Keratinocyte (primary cell): ENCODE measurements at regions not wholly inside any gene's neighbourhood (a gene's known extent, or its start where the extent isn't known, plus 50 kb on each side); places are given as distances from the start of the nearest gene placed in this dataset.

ENCODE experiments used
- DNase-seq: peaks from one replicate; pipeline ENCODE4 v3.0.0-alpha.2; 2011; ENCODE audit warnings: low read depth, missing footprints, low spot score
- FAIRE-seq: peaks from 2 replicates; lab custom pipeline; 2011; peaks lifted over from hg19 to GRCh38; lab: Jason Lieb, UNC
- H2AFZ ChIP-seq: 2 replicates; pipeline ENCODE4 v1.6.0; 2012; ENCODE audit warnings: low read length, control low read depth, inconsistent platforms; ENCODE audit not compliant: control insufficient read depth
- H3K27ac ChIP-seq: 2 replicates; pipeline ENCODE4 v1.5.1; 2011; ENCODE audit warnings: low read length; ENCODE audit not compliant: control insufficient read depth, insufficient read depth
- H3K27me3 ChIP-seq: 3 replicates; pipeline ENCODE4 v1.6.0; 2011; ENCODE audit warnings: low read length; ENCODE audit not compliant: control insufficient read depth, insufficient read depth; ENCODE audit errors: extremely low read depth
- H3K36me3 ChIP-seq, 2 experiments: 2 replicates in 1 of 2; 3 replicates in 1 of 2; pipeline ENCODE4 v1.5.1; 2011; ENCODE audit warnings: low read length in 2 of 2, mild to moderate bottlenecking in 1 of 2; ENCODE audit not compliant: control insufficient read depth in 2 of 2, insufficient read depth in 2 of 2; ENCODE audit errors: extremely low read depth in 1 of 2
- H3K4me1 ChIP-seq: 3 replicates; pipeline ENCODE4 v1.5.1; 2011; ENCODE audit warnings: low read length; ENCODE audit not compliant: control insufficient read depth, insufficient read depth; ENCODE audit errors: extremely low read depth
- H3K4me2 ChIP-seq: 3 replicates; pipeline ENCODE4 v1.6.0; 2011; ENCODE audit warnings: low read depth, low read length; ENCODE audit not compliant: control insufficient read depth, insufficient read depth; ENCODE audit errors: extremely low read depth
- H3K4me3 ChIP-seq, 3 experiments: fragments of 200-600 bp in 1 of 3; sonication (generic) in 1 of 3; 2 replicates in 2 of 3; 3 replicates in 1 of 3; pipeline ENCODE4 v1.5.1; 2011 to 2016; ENCODE audit warnings: low read length in 3 of 3, mild to moderate bottlenecking in 3 of 3, control low read depth in 2 of 3, inconsistent platforms in 1 of 3, low read depth in 1 of 3, mixed read lengths in 1 of 3, mixed run types in 1 of 3, moderate library complexity in 1 of 3; ENCODE audit not compliant: control insufficient read depth in 2 of 3, insufficient read depth in 2 of 3; ENCODE audit errors: extremely low read depth in 1 of 3
- H3K79me2 ChIP-seq: 2 replicates; pipeline ENCODE4 v1.6.0; 2012; ENCODE audit warnings: low read length; ENCODE audit not compliant: control insufficient read depth, insufficient read depth
- H3K9ac ChIP-seq: 3 replicates; pipeline ENCODE4 v1.6.0; 2011; ENCODE audit warnings: low read length; ENCODE audit not compliant: control insufficient read depth, insufficient read depth; ENCODE audit errors: extremely low read depth
- H3K9me1 ChIP-seq: 3 replicates; pipeline ENCODE4 v1.6.0; 2011; ENCODE audit warnings: low read length; ENCODE audit not compliant: control insufficient read depth, insufficient read depth; ENCODE audit errors: extremely low read depth
- H3K9me3 ChIP-seq: 2 replicates; pipeline ENCODE4 v1.5.1; 2012; ENCODE audit warnings: low read depth, low read length; ENCODE audit not compliant: control insufficient read depth
- H4K20me1 ChIP-seq: 3 replicates; pipeline ENCODE4 v1.6.0; 2011; ENCODE audit warnings: low read length; ENCODE audit not compliant: control insufficient read depth, insufficient read depth; ENCODE audit errors: extremely low read depth
- EZH2 ChIP-seq: IDR thresholded peaks from one replicate; pipeline ENCODE4 v1.6.1; 2012; ENCODE audit warnings: inconsistent platforms, mild to moderate bottlenecking, low read length, moderate library complexity
- dilution Hi-C: fragments of 300-500 bp; cut with MboI; formaldehyde crosslinking; loops from one replicate; pipeline ENCODE4 v1.7.0; 2020; ENCODE audit warnings: low sequenced_read_pairs; ENCODE audit not compliant: extremely low pct_ligation_motif_present
- TF ChIP-seq, protein P1 (sequence below), 3 experiments: IDR thresholded peaks in 1 of 3; conservative IDR thresholded peaks in 1 of 3; optimal IDR thresholded peaks in 1 of 3; 2 replicates in 2 of 3; 3 replicates in 1 of 3; pipeline versions ENCODE3 to v1.5.1; 2011; ENCODE audit warnings: low read length in 3 of 3, mild to moderate bottlenecking in 3 of 3, moderate library complexity in 2 of 3, control low read depth in 1 of 3, inconsistent platforms in 1 of 3; ENCODE audit not compliant: insufficient read depth in 2 of 3; ENCODE audit errors: extremely low read depth in 1 of 3

DNA sequence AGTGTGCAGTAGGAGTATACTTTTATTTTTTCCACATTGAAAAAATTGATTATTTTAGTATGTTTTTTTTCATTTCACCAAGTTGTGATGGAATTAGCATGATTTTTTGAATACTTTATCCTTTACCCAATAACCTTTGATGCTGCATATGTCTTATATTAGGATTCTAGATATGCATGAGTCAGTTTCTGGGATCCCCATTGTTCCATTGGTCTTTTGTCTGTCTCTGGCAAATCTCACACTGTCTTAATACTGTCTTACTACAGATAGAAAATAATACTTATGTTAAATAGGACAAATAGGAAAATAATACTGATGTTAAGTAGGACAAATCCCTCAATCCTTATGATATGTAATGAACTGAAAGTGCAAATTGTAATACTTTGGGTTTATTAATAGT, 54.3 kb upstream of the ASB17 start:
- Histone ChIP-seq H3K36me3 (no peaks in the 10 kb centered on the region), H3K4me2 (no peak overlapping the region), H3K9ac (no peak overlapping the region), H3K4me3 (no peak overlapping the region), H3K4me1 (no peaks in the 10 kb centered on the region), H3K27me3 (peaks cover 6% of the 10 kb centered on the region), H3K9me3 (no peaks in the 10 kb centered on the region), H2AFZ (no peak overlapping the region), H4K20me1 (no peaks in the 10 kb centered on the region), H3K27ac (no peak overlapping the region), H3K9me1 (no peaks in the 10 kb centered on the region), H3K79me2 (no peaks in the 10 kb centered on the region)
- dilution Hi-C loops: no loop called here
- FAIRE-seq: no peak
- DNase-seq: no peak
- TF ChIP-seq, protein P1, sequence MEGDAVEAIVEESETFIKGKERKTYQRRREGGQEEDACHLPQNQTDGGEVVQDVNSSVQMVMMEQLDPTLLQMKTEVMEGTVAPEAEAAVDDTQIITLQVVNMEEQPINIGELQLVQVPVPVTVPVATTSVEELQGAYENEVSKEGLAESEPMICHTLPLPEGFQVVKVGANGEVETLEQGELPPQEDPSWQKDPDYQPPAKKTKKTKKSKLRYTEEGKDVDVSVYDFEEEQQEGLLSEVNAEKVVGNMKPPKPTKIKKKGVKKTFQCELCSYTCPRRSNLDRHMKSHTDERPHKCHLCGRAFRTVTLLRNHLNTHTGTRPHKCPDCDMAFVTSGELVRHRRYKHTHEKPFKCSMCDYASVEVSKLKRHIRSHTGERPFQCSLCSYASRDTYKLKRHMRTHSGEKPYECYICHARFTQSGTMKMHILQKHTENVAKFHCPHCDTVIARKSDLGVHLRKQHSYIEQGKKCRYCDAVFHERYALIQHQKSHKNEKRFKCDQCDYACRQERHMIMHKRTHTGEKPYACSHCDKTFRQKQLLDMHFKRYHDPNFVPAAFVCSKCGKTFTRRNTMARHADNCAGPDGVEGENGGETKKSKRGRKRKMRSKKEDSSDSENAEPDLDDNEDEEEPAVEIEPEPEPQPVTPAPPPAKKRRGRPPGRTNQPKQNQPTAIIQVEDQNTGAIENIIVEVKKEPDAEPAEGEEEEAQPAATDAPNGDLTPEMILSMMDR (optimal IDR thresholded peaks at IDR 0.05 in 1 of 3, IDR thresholded peaks at IDR 0.05 in 1 of 3, conservative IDR thresholded peaks at IDR 0.05 in 1 of 3; ENCODE audit: extremely low read depth in 1 of 3, insufficient read depth in 2 of 3, low read length in 3 of 3): no peak
- no peak for TF ChIP-seq EZH2

DNA sequence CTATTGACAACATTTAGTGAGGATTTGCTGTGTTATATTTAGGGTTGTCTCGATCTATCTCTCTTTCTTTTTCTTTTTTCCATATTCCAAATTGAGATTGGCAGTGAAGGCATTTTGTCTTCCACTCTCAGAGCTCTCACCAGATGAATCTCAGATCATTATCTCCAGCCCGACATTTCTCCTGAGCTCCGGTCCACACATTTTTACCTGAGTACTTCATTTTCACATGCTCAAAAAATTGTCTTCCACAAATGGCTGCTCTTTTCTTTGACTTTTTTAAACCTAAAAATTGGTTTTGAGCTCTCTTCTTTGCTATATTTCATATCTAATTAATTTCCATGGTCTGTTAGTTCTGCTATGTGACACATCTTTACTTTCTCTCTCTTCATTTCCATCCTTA, 56.9 kb upstream of the ASB17 start:
- DNase-seq (no peak), FAIRE-seq (no peak)
- TF ChIP-seq, protein P1 (optimal IDR thresholded peaks at IDR 0.05 in 1 of 3, IDR thresholded peaks at IDR 0.05 in 1 of 3, conservative IDR thresholded peaks at IDR 0.05 in 1 of 3; ENCODE audit: extremely low read depth in 1 of 3, insufficient read depth in 2 of 3, low read length in 3 of 3): no peak
- peak; percentile 39 for TF ChIP-seq EZH2
- H4K20me1 ChIP-seq: no peaks in the 10 kb centered on the region
- dilution Hi-C loops: no loop called here
- peaks cover 6% of the 10 kb centered on the region for H3K27me3 ChIP-seq
- no peaks in the 10 kb centered on the region for H3K4me1 ChIP-seq
- no peaks in the 10 kb centered on the region for H3K79me2 ChIP-seq
- no peak overlapping the region for H3K27ac ChIP-seq
- H3K36me3 ChIP-seq: no peaks in the 10 kb centered on the region
- H3K9me1 ChIP-seq: no peaks in the 10 kb centered on the region
- no peak overlapping the region for H2AFZ ChIP-seq
- H3K9ac ChIP-seq: no peak overlapping the region
- no peaks in the 10 kb centered on the region for H3K9me3 ChIP-seq
- H3K4me3 ChIP-seq: no peak overlapping the region
- H3K4me2 ChIP-seq: no peak overlapping the region
